Upper lobe of right lung (tissue), 1 donor: ENCODE measurements at regions not wholly inside any gene's neighbourhood (a gene's known extent, or its start where the extent isn't known, plus 50 kb on each side); places are given as distances from the start of the nearest gene placed in this dataset.

Experiments
- ATAC-seq: fragments of 200-7000 bp; cut with Tn5 transposase; one replicate; pipeline ENCODE4 v1.9.1; 2020; ENCODE audit warnings: mild to moderate bottlenecking, moderate library complexity
- DNase-seq: peaks from one replicate; pipeline ENCODE4 v3.0.0-alpha.2; 2020
- H3K27ac ChIP-seq: fragments of 200-600 bp; one replicate; pipeline ENCODE4 v1.8.0; 2022
- H3K27me3 ChIP-seq: fragments of 200-600 bp; one replicate; pipeline ENCODE4 v1.8.0; 2022; ENCODE audit warnings: mild to moderate bottlenecking
- H3K36me3 ChIP-seq: fragments of 200-600 bp; one replicate; pipeline ENCODE4 v1.8.0; 2022
- H3K4me1 ChIP-seq: fragments of 200-600 bp; one replicate; pipeline ENCODE4 v1.8.0; 2022
- H3K4me3 ChIP-seq: fragments of 200-600 bp; one replicate; pipeline ENCODE4 v1.8.0; 2022; ENCODE audit warnings: mild to moderate bottlenecking
- H3K9me3 ChIP-seq: fragments of 200-600 bp; one replicate; pipeline ENCODE4 v1.8.0; 2022
- intact Hi-C: fragments of 100-400 bp; cut with DNase I; formaldehyde crosslinking; loops from one replicate; pipeline ENCODE4 v1.11.0; 2022
- TF ChIP-seq, protein P1 (sequence below): fragments of 200-600 bp; IDR thresholded peaks from one replicate; pipeline ENCODE4 v1.8.0; 2022; ENCODE audit warnings: antibody characterized with exemption
- donor health status: DM: no; HTN: yes; CAD: no; lungs with severe emphysema.

GRCh38 chr13:34116651-34117050 lies 298.7 kb downstream of the RFC3 start:
- Histone ChIP-seq H3K4me1 (no peaks in the 10 kb centered on the region), H3K36me3 (no peaks in the 10 kb centered on the region), H3K27me3 (no peaks in the 10 kb centered on the region), H3K27ac (no peak overlapping the region), H3K9me3 (no peaks in the 10 kb centered on the region), H3K4me3 (no peak overlapping the region)
- ATAC-seq (no peak), DNase-seq (no peak)
- intact Hi-C loops = no loop called here
- TF ChIP-seq, protein P1, sequence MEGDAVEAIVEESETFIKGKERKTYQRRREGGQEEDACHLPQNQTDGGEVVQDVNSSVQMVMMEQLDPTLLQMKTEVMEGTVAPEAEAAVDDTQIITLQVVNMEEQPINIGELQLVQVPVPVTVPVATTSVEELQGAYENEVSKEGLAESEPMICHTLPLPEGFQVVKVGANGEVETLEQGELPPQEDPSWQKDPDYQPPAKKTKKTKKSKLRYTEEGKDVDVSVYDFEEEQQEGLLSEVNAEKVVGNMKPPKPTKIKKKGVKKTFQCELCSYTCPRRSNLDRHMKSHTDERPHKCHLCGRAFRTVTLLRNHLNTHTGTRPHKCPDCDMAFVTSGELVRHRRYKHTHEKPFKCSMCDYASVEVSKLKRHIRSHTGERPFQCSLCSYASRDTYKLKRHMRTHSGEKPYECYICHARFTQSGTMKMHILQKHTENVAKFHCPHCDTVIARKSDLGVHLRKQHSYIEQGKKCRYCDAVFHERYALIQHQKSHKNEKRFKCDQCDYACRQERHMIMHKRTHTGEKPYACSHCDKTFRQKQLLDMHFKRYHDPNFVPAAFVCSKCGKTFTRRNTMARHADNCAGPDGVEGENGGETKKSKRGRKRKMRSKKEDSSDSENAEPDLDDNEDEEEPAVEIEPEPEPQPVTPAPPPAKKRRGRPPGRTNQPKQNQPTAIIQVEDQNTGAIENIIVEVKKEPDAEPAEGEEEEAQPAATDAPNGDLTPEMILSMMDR = no peak

- Histone ChIP-seq H3K27me3 (no peaks in the 10 kb centered on the region), H3K36me3 (no peaks in the 10 kb centered on the region), H3K4me1 (no peaks in the 10 kb centered on the region), H3K4me3 (no peak overlapping the region), H3K27ac (no peak overlapping the region), H3K9me3 (no peaks in the 10 kb centered on the region)
- TF ChIP-seq, protein P1 = no peak
- intact Hi-C loops = no loop called here
- DNase-seq (no peak), ATAC-seq (no peak)
These were observed 306.8 kb downstream of the RFC3 start for GRCh38 chr13:34124666-34125306.

GRCh38 chr13:34127523-34127922 lies 309.6 kb downstream of the RFC3 start:
- Histone ChIP-seq H3K27me3 (no peaks in the 10 kb centered on the region), H3K4me1 (no peaks in the 10 kb centered on the region), H3K27ac (no peak overlapping the region), H3K9me3 (no peaks in the 10 kb centered on the region), H3K36me3 (no peaks in the 10 kb centered on the region), H3K4me3 (no peak overlapping the region)
- intact Hi-C loops = no loop called here
- ATAC-seq (no peak), DNase-seq (no peak)
- TF ChIP-seq, protein P1 = no peak

GRCh38 chr13:34128661-34129060 lies 310.7 kb downstream of the RFC3 start:
- ATAC-seq = no peak
- Histone ChIP-seq H3K36me3 (no peaks in the 10 kb centered on the region), H3K27me3 (no peaks in the 10 kb centered on the region), H3K27ac (no peak overlapping the region), H3K4me3 (no peak overlapping the region), H3K9me3 (no peaks in the 10 kb centered on the region), H3K4me1 (no peaks in the 10 kb centered on the region)
- no peak for DNase-seq
- TF ChIP-seq, protein P1 = no peak
- intact Hi-C loops = no loop called here

DNA sequence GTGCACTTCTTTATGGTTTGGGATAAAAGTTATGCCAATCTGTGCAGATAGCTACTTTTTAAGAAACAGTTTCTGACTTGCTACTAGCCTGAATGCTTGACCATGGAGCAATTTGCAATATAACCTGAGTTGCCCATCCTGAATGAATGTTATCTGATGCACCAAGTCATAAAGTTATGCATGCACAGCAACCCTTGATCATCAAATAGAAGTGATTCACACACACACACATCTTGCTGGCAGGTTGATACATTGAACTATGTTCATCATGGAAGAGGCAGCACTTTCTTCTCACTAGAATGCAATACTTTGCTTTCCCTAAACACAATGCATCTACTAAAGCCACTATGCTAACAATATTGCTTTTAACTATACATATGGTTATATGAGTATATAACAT lies 311.5 kb downstream of the RFC3 start:
- H3K4me3 ChIP-seq = no peak overlapping the region
- DNase-seq (no peak), ATAC-seq (no peak)
- H3K36me3 ChIP-seq = no peaks in the 10 kb centered on the region
- no peaks in the 10 kb centered on the region for H3K9me3 ChIP-seq
- H3K27ac ChIP-seq = no peak overlapping the region
- TF ChIP-seq, protein P1 = no peak
- H3K27me3 ChIP-seq = no peaks in the 10 kb centered on the region
- intact Hi-C loops = no loop called here
- H3K4me1 ChIP-seq = no peaks in the 10 kb centered on the region

- no peak overlapping the region for H3K27ac ChIP-seq
- H3K36me3 ChIP-seq = no peaks in the 10 kb centered on the region
- no peaks in the 10 kb centered on the region for H3K4me1 ChIP-seq
- ATAC-seq (no peak), DNase-seq (no peak)
- H3K4me3 ChIP-seq = no peak overlapping the region
- H3K9me3 ChIP-seq = no peaks in the 10 kb centered on the region
- intact Hi-C loops = no loop called here
- TF ChIP-seq, protein P1 = no peak
- no peaks in the 10 kb centered on the region for H3K27me3 ChIP-seq
These were observed 319.3 kb downstream of the RFC3 start for GRCh38 chr13:34137200-34137599.
